Transverse colon (tissue), 4 donors: ENCODE measurements at regions not wholly inside any gene's neighbourhood (a gene's known extent, or its start where the extent isn't known, plus 50 kb on each side); places are given as distances from the start of the nearest gene placed in this dataset.
"Not testable (repeated sequence)": the region's sequence is repeated elsewhere in the genome, so short reads cannot be mapped to it uniquely, and the experiment has no call there.

ENCODE experiments used
- DNase-seq: peaks from one replicate; pipeline ENCODE4 v3.0.0-alpha.2; 2019
- H3K27ac ChIP-seq, 4 donors: fragments of 200-600 bp; sonication (generic); 2 replicates each; pipeline ENCODE4 v1.5.1; 2016 to 2018; ENCODE audit warnings: inconsistent platforms in 4 of 4
- H3K27me3 ChIP-seq: fragments of 200-600 bp; sonication (generic); 2 replicates; pipeline ENCODE4 v1.5.1; 2017; ENCODE audit warnings: inconsistent platforms
- H3K36me3 ChIP-seq, 4 donors: fragments of 200-600 bp; sonication (generic); 2 replicates each; pipeline ENCODE4 v1.5.1; 2017 to 2019; ENCODE audit warnings: inconsistent platforms in 4 of 4
- H3K4me1 ChIP-seq, 4 donors: fragments of 200-600 bp; sonication (generic); 2 replicates each; pipeline ENCODE4 v1.5.1; 2017 to 2020; ENCODE audit warnings: inconsistent platforms in 4 of 4
- H3K4me3 ChIP-seq, 4 donors: fragments of 200-600 bp; sonication (generic); 1 replicate in 1 of 4; 2 replicates in 3 of 4; pipeline versions ENCODE4 v1.5.1 to v1.6.1; 2017 to 2019; ENCODE audit warnings: inconsistent platforms in 4 of 4
- H3K9me3 ChIP-seq, 2 donors: fragments of 200-600 bp; sonication (generic); 2 replicates each; pipeline ENCODE4 v1.5.1; 2017 to 2019; ENCODE audit warnings: inconsistent platforms in 2 of 2
- EP300 ChIP-seq: sonication (generic); formaldehyde crosslinking; IDR thresholded peaks from one replicate; pipeline ENCODE4 v1.6.1; 2017; ENCODE audit warnings: antibody characterized with exemption, low read depth
- POLR2A ChIP-seq: fragments of 450-650 bp; IDR thresholded peaks from one replicate; pipeline ENCODE4 v1.6.1; 2016; ENCODE audit warnings: antibody characterized with exemption, mild to moderate bottlenecking, moderate library complexity
- POLR2AphosphoS5 ChIP-seq, 3 donors: sonication (generic); formaldehyde crosslinking; IDR thresholded peaks; one replicate each; pipeline ENCODE4 v1.6.1; 2016; ENCODE audit warnings: antibody characterized with exemption in 3 of 3
- WGBS, 2 donors: methylation state at CpG; one replicate each; pipeline ENCODE4 v1.1.5; 2018; ENCODE audit warnings: low coverage in 1 of 2; 5-methylcytosine and 5-hydroxymethylcytosine counted together
- in situ Hi-C, 4 donors: fragments of 200-750 bp; cut with MboI; loops; one replicate each; pipeline versions ENCODE4 v1.15.0 to v1.15.1; 2017; ENCODE audit warnings: low sequenced_read_pairs in 3 of 4, low pct_ligation_motif_present in 1 of 4, low pct_unique_long_range_greater_than_20kb in 1 of 4
- intact Hi-C: fragments of 100-400 bp; cut with DNase I; formaldehyde crosslinking; loops from one replicate; pipeline ENCODE4 v1.15.1; 2023; ENCODE audit warnings: low total_unique reads
- TF ChIP-seq, protein P1 (sequence below), 5 experiments: fragments of 200-600 bp in 3 of 5; fragments of 450-650 bp in 2 of 5; sonication (generic) in 3 of 5; IDR thresholded peaks; 1 replicate in 2 of 5; 2 replicates in 3 of 5; pipeline ENCODE4 v1.5.1; 2016 to 2017; ENCODE audit warnings: antibody characterized with exemption in 5 of 5, inconsistent platforms in 3 of 5, mild to moderate bottlenecking in 2 of 5, moderate library complexity in 1 of 5

DNA sequence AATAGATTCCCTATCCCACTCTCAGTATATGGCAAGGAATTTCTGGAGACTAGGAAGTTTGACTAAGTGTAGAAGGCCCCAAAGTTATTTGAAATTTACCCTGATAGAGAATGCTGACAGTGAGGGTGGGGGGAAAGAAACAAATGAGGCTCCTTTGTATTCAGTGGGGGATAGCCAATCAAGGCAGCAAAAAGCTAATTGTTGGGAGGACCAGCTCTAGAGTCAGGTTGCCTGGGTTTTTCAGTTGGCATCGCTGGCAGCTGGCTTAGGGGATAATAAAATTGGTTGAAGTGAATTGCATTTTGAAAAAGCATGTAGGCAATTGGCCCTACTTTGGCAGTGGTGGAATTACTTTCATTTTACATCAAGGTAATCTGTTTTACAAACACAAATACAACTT, 79.4 kb upstream of the STAM2 start:
- Histone ChIP-seq H3K9me3 (no peaks in the 10 kb centered on the region), H3K27me3 (no peaks in the 10 kb centered on the region), H3K36me3 (no peaks in the 10 kb centered on the region), H3K27ac (no peak overlapping the region), H3K4me1 (no peaks in the 10 kb centered on the region), H3K4me3 (no peak overlapping the region)
- 45 to 55% methylated on average over 1 of the region's 1 CpG for WGBS, 2 donors
- TF ChIP-seq POLR2AphosphoS5 (IDR thresholded peaks at IDR 0.05) (no peak), EP300 (no peak), POLR2A (no peak)
- TF ChIP-seq, protein P1, sequence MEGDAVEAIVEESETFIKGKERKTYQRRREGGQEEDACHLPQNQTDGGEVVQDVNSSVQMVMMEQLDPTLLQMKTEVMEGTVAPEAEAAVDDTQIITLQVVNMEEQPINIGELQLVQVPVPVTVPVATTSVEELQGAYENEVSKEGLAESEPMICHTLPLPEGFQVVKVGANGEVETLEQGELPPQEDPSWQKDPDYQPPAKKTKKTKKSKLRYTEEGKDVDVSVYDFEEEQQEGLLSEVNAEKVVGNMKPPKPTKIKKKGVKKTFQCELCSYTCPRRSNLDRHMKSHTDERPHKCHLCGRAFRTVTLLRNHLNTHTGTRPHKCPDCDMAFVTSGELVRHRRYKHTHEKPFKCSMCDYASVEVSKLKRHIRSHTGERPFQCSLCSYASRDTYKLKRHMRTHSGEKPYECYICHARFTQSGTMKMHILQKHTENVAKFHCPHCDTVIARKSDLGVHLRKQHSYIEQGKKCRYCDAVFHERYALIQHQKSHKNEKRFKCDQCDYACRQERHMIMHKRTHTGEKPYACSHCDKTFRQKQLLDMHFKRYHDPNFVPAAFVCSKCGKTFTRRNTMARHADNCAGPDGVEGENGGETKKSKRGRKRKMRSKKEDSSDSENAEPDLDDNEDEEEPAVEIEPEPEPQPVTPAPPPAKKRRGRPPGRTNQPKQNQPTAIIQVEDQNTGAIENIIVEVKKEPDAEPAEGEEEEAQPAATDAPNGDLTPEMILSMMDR (IDR thresholded peaks at IDR 0.05) = no peak
- intact Hi-C loops (no loop called here), in situ Hi-C loops (no loop called here)
- no peak for DNase-seq

DNA sequence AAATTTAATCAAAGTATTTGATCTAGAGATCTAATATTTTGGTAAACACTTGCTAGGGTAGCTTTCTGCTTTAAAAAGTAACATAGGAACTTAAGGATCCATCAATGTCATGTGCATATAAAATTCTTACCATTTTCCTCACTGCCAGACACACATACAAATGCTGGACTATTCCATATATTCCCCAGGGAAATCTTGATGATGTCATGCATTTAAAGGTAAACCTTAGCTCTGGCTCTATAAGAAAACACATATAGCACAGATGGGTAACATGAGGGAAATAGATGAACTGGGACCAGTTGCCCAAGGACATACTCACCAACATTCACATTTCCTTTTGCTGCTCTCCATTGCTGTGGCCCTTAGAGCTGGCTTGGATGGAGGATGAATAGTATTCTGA, 79.1 kb upstream of the FMNL2 start:
- Histone ChIP-seq H3K27ac (no peak overlapping the region), H3K36me3 (no peaks in the 10 kb centered on the region), H3K4me1 (no peaks in the 10 kb centered on the region), H3K4me3 (no peak overlapping the region), H3K9me3 (no peaks in the 10 kb centered on the region), H3K27me3 (no peaks in the 10 kb centered on the region)
- in situ Hi-C loops (no loop called here), intact Hi-C loops (no loop called here)
- TF ChIP-seq POLR2AphosphoS5 (IDR thresholded peaks at IDR 0.05) (no peak), POLR2A (no peak), EP300 (no peak)
- TF ChIP-seq, protein P1 (IDR thresholded peaks at IDR 0.05) = no peak
- DNase-seq = no peak

DNA sequence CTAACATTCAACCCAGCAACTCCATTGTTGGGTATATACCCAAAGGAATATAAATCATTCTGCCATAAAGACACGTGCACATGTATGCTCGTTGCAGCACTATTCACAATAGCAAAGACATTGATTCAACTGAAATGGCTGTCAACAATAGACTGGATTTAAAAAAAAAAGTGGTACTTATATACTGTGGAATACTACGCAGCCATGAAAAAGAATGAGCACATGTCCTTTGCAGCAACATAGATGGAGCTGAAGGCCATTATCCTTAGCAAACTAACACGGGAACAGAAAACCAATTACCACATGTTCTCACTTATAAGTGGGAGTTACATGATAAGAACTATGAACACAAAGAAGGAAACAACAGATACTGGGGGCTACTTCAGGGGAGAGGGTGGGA, 74.0 kb upstream of the FMNL2 start:
- Histone ChIP-seq H3K27ac (no peak overlapping the region), H3K4me1 (no peaks in the 10 kb centered on the region), H3K4me3 (no peak overlapping the region), H3K27me3 (no peaks in the 10 kb centered on the region), H3K36me3 (no peaks in the 10 kb centered on the region), H3K9me3 (no peaks in the 10 kb centered on the region)
- in situ Hi-C loops = no loop called here
- WGBS, 2 donors = 80 to 88% methylated on average over 4 of the region's 4 CpGs
- TF ChIP-seq EP300 = no peak
- TF ChIP-seq POLR2AphosphoS5 (IDR thresholded peaks at IDR 0.05) = no peak
- intact Hi-C loops = no loop called here
- no peak for DNase-seq

DNA sequence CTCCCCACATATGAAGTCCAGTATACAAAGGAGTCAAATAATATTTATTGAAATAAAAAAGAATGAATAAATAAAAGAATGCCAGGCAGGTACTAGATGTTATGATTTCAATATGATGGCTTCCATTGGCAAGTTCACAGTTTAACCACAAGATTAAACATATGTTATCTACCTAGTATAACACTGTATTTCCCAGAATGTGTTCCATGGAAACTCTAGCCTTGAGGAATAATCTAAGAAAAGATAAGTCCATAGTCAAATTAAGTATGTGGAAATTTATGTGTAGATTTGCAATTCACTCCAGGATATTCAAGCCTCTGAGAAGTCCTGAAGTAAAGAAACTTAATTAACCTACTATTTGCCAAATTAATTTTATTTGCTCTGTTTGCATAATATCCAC, 71.1 kb upstream of the FMNL2 start:
- DNase-seq = no peak
- Histone ChIP-seq H3K9me3 (no peaks in the 10 kb centered on the region), H3K4me1 (no peaks in the 10 kb centered on the region), H3K36me3 (no peaks in the 10 kb centered on the region), H3K27me3 (no peaks in the 10 kb centered on the region), H3K27ac (no peak overlapping the region), H3K4me3 (no peak overlapping the region)
- intact Hi-C loops (no loop called here), in situ Hi-C loops (no loop called here)
- TF ChIP-seq POLR2AphosphoS5 (IDR thresholded peaks at IDR 0.05) (no peak), EP300 (no peak), POLR2A (no peak)
- TF ChIP-seq, protein P1 (IDR thresholded peaks at IDR 0.05) = no peak

DNA sequence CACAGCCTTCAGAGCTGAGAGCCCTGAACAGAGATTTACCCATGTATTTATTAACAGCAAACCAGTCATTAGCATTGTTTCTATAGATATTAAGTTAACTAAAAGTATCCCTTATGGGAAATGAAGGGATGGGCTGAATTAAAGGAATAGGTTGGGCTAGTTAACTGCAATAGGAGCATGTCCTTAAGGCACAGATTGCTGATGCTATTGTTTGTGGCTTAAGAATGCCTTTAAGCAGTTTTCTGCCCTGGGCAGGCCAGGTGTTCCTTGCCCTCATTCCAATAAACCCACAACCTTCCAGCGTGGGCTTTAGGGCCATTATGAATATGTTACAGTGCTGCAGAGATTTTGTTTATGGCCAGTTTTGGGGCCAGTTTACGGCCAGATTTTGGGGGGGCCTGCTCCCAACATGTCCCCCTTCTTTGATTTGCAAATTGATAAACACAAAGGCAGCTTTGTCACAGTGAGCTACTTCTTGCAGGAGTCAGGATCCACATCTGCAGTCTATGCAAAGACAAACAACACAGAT, 61.2 kb upstream of the FMNL2 start:
- H3K4me1 ChIP-seq, H3K27me3 ChIP-seq, DNase-seq, in situ Hi-C loops, H3K36me3 ChIP-seq, H3K4me3 ChIP-seq, intact Hi-C loops, H3K27ac ChIP-seq: not testable (repeated sequence)
- peaks cover 4 to 18% of the 10 kb centered on the region in 2 donors for H3K9me3 ChIP-seq
- 81% methylated on average over 2 of the region's 2 CpGs; no CpG with 5 or more reads in 1 of the 2 donors for WGBS, 2 donors

DNA sequence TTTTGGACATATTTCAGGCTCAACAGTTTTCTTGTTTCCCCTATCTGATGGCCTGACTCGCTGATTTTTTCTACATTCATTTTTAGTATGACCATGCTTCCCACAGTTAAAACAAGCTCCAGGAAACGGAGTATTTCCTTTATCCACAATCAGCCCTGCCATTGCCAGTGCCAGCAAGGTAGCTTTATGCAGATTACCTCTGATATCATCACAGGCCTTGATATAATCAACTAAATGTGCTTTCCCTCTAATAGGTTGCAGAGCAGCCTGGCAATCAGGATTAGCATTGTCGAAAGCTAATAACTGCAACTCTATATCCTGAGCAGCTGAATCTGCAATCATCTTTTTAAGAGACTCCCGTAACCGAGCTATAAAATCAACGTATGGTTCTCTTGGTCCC, 57.1 kb upstream of the FMNL2 start:
- H3K27me3 ChIP-seq, DNase-seq, H3K4me3 ChIP-seq, intact Hi-C loops, H3K27ac ChIP-seq, H3K4me1 ChIP-seq, in situ Hi-C loops, H3K36me3 ChIP-seq: not testable (repeated sequence)
- peaks cover 4 to 16% of the 10 kb centered on the region in 2 donors for H3K9me3 ChIP-seq
- WGBS, 2 donors = 81 to 82% methylated on average over 2 to 6 of the region's 6 CpGs
